ENCODE measurements at regions not wholly inside any gene's neighbourhood (a gene's known extent, or its start where the extent isn't known, plus 50 kb on each side); places are given as distances from the start of the nearest gene placed in this dataset.

DNA sequence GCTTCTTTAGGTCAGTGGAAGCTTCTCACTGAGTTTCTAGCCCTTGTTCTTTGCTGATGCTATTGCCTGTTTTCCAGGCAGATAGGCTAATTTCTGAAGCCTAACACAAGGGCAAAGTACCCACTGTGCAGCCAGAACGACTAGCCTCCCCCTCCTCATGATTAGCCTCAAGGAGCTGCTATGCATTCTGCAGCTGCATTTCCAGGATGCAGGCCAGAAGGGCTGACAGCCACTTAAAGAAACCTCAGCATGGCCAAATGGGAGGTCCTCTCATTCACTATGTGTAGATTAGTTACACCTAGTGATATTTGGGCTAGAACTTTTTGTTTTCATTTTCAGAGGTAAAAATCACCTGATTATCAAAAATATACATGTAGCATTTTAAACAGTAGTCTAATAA, 216.0 kb downstream of the RAD51AP2 start:
- DNase-seq = no peak

DNA sequence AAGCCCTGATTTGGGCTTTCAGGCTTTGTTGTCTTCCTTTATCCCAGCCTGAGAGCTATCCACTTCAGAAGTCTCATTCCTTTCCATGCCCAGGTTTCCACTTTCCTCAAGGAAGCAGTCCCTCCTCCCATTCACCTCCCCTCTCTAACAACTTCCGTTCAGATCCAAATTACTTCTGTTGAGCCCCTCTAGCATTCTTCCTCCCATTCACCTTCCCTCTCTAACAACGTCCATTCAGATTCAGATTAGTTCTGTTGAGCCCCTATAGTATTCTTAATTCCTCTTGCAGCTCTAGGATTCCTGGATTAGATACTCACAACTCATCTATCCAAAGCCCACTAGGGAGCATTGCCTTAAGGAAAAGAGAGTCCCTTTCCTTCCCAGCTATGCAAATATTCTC, 216.8 kb downstream of the RAD51AP2 start:
- DNase-seq = no peak

DNA sequence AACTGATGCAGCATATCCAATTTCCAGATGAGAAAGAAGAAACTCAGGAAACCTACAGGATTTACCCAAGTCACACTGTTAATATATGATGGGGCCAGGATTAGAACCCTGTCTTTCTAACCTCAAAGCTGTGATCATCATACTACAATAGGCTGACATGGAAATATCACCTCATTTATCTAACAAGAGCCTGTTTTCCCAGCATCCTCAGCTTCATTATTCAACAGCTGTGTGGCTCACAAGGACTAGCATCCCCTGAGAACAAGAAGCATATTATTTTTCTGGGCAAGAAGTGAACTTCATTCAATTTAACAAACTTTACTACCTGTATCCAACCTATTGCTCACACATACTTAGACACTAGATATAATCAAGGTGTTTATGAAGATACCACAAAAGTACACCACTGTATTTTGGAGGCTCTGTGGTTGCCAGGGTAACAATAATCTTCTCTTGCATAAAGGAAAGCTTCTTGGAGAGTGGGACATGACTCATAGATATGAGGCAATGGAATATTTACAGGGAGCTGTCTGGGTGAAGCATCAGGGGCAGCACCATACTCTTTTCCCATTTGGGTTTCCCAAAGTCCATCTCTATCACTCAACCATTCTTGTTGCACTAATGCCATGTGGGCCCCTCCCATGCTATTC, 218.2 kb downstream of the RAD51AP2 start:
- DNase-seq = no peak

DNA sequence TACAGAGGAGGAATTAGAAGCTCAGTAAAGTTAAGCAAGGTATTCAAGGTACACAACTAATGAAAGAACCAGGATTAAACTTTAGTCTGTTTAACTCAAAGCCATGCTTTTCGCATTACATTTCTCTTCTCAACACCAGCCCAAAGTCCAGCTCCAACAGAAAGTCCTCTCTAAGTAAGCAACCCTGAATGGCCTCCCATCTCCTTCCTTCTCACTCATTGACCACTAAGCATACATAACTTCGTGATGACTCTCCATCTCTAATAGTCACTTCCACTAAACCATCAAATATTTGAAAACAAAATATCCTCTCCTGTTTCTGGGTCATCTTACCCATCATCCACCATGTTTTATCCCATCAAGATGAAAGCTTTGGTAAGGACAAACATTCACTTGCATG, 219.8 kb downstream of the RAD51AP2 start:
- no peak for DNase-seq

DNA sequence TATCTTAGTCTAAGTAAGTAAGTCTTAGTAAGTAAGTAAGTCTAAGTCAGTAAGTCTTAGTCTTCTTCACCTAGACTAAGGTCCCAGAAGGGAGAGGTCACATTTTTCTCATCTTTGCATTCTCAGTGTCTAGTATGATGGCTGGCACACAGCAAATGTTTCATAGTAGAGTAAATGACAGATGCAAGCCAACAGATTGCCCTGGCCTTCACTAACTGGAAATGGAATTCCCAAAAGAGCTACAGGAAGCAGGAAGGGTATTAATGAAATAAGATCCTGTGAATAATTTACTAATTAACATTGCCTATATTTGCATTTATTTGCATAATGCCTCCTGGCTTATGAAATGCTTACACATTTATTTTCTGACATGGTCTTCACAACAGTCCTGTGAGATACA, 221.6 kb downstream of the RAD51AP2 start:
- no peak for DNase-seq

DNA sequence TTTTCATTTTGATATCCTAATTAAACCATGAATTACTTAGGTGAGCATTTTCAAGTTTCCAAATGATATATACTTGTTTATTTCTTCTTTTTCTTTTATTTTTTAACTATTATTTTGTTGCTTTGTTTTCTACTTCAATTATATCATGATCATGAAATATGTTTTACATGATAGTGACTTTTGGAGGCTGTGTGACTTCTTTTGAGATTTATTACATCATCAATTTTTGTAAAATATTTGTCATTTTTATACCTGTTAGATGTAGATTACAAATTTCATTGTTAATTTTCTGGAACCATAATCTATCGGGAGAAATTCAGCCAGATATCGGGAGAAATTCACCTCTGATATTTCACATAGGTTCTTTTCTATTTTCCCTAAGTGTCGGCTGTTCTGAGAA, 228.6 kb downstream of the RAD51AP2 start:
- DNase-seq = no peak

DNA sequence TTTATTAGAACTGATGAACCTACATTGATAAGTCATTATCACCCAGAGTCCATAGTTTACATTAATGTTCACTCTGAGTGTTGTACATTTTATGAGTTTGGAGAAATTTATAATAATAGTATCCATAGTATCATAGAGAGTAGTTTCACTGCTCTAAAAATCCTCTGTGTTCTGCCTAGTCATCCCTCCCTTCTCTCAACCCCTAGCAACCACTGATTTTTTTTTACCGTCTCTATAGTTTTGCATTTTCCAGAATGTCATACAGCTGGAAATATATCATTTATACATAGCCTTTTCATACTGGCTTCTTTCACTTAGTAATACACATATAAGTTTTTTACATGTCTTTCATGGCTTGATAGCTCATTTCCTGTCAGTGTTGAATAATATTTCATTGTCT, 231.1 kb downstream of the RAD51AP2 start:
- no peak for DNase-seq

DNA sequence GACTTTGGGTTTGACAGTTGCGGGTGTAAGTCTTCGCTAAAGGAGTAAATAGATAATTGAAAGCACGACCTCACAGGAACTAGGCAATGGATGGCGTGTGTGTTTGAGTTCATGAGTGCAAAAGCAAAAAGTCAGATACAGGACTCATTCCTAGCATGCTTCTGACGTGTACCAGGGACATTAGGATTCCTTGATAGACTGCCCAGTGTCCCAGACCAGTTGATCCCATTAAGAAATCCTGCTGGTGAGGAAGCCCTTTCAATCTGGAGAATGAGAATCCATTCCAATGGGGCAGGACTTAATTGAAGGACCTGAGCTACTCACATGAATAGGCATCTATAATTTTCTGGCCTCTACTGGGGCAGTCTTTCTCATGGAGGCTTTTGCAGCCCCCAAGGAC, 235.4 kb downstream of the RAD51AP2 start:
- no peak for DNase-seq

DNA sequence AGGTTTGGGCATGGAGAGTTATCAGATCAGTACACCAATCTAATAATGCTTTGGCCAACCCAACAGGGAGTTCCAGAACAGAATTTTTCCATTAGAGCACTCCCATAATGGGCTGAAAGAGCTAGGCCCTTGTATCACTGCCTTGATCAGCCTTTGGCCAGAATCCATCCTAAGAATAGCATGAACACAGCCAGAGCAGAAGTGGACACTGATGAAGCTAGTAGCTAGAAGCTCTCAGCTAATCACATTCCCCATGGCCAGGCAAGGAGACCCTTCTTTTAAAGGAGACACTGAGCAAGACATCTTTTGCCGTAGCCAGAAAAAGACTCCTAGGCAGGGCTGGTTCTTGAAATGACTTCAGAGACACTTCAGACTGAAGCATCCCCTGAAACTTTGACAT, 236.0 kb downstream of the RAD51AP2 start:
- DNase-seq = no peak

DNA sequence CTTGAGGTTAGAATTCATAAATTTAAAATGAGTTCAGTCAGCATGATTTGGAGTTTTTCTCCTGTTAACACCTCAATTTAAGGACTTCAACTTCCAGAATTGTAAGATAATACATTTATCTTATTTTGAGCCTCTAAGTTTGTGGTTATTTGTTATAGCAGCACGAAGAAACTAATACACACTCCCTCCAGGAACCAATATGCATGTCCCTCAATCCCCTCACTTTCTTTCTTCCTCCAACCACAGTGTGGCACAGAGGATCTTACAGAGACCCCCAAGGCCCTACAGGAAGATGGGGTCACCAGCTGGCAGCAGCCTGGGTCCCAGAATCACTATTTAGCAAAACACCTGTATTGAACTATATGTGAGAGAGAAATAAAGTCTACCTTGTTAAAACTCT, 242.0 kb downstream of the RAD51AP2 start:
- DNase-seq = no peak

DNA sequence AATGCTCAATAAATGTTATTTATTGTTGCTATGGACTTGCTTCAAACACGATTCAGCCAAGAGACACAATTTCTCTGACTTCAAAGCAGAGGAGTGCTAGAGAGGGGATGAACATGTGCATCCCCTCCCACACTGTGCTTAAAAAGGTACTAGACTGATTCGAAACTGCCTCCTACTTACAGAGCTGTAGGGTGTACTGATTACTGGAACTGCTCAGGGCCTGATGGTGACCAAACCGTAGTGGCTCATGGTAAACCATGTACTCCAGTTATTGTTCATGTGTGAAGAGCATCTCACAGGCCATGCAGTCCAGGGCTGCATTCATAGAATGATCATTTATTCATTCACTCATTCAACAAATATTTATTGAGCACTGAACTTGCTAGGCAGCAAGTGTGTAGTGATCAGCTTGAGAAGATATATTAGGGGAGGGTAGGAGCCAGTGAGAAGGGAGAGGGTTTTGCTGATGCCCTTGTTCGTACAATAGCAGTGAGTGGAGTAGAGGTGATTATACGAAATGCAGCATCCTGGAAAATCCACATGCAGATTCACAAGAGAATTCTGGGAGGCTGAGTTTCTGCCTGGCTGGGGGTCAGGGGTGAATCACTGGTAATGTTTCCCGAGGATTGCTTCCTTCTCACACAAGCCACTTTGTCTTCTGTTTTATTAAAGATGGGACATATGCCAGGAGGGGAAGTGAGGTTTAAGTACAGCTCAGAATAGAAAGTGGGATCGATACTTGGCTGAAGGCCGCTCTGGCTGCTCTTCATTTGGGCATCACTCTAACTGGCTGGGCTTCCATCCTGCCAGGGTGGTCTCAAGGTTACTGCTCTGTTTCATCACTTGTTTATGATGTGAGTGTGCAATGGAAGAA, 245.4 kb downstream of the RAD51AP2 start:
- no peak for DNase-seq

DNA sequence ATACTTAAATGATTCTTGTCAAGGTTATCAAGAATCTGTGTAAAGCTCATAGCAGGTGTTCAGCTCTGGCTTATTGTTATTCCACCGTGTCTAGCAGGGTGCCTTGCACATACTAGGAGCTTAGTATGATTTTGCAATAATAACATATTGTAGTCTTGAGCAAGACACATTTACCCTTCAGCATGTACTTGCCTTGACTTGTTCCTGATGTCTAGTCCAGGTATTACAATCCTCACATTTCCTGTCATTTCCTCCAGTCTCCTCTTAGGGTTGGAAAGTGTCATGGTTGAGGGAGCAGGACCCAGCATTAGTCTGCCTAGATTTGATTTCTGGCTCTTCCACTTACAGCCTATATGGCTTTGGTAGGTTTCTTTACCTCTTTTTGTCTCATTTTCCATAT, 246.1 kb downstream of the RAD51AP2 start:
- no peak for DNase-seq

DNA sequence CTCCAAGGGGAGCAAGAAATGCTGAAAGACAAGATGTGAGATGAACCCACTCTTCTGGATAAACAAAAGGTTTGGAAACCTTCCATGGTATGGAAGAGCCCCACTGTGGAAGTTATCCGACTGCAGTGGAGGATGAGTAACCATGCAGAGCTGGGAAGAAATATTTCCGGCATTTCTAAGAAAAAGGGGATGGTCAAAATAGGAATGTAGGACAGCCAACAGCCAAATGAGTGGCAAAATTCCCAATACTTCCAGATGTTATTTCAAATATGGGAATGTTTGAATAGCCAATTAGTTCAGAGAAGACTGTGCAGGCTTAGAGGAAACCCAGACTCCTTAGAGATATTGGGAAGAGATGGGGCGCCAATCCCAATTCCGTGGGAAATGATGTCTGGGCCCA, 246.8 kb downstream of the RAD51AP2 start:
- DNase-seq = no peak

DNA sequence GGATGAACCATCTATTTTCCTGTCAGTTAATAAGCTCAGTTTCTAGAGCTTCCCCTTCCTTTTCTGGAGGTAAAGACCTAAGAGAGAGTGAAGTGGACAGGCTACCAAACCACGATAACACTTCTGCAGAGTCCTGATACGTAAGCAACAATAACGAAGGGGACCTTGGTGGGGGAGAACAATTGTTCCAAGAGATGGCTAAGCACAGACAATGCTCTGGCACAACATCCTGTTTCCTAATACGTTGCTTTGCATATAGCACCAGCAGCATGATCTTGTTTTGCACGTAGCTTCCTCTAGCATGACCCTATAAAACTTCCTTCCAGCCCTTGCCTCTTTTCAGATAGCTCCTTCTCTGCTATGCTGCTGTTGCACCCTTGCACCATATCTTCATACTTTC, 247.3 kb downstream of the RAD51AP2 start:
- DNase-seq = no peak

DNA sequence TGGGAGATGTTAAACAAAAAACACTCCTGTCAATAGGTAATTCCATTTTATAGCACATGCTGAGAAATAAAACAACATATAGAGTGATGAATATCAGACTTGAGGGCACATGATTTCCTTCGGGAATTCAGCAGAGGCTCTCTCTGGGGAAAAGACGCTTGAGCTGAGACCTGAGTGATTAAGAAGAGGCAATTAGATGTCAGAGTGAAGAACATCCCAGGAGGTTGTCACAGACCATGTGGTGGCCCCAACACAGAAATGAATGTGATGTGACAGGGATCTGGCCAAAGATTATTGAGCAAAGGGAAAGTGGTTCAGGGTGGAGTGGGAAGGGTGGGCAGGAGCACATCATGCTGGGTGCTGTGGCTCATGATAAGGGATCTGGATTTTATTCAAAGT, 254.7 kb downstream of the RAD51AP2 start:
- no peak for DNase-seq

DNA sequence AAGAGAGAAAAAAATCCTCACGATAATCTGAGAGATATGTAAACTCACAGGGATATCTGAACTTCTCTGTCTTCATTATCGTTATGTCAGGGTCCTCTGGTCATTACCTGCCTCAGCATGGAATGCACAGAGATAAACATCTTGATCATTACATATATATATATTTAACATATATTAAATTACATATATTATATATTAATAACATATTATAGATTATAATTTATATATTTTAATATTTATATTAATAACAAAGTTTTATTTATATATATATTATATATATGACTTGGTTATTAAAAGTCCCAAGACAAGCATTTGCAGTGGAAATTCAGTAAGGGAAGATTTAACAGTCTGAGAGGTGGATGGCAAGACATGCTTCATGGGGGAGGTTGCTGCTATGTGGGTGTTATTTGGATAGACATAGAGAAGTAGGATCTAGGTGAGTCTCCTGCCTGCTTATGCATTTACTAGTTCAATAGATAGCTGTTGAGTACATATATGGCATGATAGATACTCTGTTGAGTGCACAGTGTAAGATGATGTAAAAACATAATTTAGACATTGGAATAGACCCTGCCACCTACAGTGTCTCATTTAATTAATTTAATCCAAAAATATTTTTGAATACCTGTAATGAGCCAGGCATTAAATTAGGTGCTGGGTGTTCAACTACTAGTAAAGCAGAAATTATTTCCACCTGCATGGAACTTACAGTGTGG, 255.2 kb downstream of the RAD51AP2 start:
- DNase-seq = no peak

DNA sequence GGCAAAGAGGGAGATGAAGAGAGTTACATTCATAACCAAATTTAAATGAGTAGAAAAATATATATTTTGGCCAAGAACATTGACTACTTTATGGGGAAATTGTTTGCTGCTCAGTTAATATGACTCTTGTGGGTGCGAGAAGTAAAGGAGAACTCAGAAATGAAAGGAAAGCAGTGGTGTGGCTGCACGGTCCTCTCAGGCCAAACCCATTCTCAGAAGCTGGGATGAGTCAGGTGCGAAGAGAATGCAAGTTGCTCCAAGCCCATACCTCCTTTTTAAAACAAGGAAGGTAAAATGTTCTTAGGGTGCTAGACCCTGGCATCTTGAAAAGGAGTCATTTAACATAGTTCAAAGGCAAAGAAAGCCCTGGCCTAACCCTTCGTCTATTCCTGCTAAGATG, 258.6 kb downstream of the RAD51AP2 start:
- no peak for DNase-seq

DNA sequence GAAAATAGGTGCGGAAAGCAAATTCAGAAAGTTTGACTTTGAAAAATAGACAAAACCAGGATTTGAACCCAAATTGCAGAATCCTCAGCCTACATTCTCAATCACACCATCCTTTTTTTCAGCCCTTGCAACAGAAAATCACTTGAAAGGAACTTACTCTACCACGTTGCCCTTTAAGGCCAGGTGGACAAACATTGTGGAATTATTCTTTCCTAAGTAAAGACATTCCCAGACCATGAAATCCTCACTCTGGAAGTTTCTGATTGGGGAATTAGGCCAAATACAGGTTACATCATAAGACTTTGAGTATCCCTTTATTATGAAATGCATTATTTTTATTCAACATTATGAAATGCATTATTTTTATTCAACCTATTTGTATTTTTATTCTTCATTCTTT, 259.4 kb downstream of the RAD51AP2 start:
- no peak for DNase-seq

DNA sequence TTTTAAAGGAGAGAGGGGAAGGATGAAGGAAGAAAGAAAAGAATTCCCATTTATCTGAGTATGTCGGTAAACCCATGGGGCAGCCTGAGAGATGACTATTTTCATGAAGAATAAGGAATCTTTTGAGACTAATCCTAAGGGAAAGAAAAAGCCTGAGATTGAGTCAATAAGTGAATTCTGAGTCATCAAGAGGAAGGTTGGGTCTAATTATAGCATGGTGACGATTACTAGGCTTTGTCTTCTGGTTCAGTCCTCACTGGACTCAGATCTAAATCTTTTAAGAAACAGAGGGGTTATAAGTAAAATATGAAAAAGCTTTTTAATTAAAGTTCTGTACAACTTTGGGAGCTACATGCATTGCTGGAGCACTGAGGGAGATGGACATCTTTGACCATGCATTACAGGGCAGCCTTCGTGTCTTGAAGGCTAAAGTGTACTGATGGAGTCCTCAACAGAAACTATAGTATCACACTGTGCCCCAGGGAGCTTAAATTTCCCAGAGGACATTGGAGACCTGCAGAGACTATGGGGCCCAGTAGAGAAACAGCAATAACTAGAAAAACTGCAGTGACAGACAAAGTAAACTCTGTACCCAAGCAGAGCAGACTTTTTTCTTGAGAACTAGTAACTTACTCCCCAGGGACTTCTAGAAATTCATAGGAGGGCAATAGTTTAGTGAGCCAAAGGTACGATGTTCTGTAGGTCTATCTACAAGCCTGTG, 260.9 kb downstream of the RAD51AP2 start:
- DNase-seq = no peak

DNA sequence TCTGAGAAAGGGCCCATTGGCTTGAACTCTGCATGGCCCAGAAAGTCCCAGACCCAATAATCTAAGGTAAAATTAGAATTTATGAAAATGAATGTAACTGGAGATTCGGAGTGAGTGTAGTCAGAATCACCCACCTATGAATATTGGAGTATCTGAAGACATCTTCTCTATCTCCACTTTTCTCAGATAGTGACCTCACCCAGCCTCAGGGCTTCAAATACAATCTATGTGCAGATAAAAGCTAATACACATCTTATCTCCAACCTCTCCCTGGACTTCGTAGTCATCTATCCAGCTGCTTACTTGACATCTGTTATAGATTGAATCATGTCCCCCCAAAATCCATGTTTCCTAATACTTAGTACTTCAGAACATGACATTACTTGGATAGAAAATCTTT, 263.2 kb downstream of the RAD51AP2 start:
- no peak for DNase-seq

DNA sequence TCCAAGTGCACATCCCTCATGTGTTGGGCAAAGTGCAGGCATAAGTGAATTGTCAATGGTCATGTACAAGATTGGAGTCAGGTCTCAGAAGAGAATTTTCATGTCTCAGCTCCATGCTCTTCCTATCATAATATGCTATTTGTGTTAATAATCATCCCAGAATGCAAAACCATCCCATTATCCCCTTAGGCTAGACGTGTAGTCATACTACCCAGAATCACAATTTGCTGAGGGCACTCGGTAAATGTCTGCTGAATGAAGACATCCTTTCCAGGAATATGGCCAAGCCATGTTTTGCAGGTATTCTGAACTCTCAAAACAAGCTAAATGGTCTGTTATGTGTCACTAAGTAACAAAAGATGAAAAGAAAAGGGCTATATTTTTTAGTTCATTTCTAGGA, 263.8 kb downstream of the RAD51AP2 start:
- no peak for DNase-seq

DNA sequence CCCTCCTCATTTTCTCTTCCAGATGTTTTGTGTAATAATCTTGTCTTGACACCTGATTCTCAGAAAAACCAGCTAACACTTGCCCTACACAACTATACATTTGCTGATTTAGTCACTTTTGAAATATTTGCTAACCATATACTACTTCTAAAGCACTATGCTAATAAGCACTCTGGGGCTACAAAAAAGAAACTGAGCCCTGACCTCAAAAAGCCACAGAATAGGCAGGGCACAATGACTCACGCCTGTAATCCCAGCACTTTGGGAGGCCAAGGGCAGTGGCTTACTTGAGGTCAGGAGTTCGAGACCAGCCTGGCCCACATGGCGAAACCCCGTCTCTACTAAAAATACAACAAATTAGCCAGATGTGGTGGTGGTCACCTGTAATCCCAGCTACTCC, 266.0 kb downstream of the RAD51AP2 start:
- no peak for DNase-seq

DNA sequence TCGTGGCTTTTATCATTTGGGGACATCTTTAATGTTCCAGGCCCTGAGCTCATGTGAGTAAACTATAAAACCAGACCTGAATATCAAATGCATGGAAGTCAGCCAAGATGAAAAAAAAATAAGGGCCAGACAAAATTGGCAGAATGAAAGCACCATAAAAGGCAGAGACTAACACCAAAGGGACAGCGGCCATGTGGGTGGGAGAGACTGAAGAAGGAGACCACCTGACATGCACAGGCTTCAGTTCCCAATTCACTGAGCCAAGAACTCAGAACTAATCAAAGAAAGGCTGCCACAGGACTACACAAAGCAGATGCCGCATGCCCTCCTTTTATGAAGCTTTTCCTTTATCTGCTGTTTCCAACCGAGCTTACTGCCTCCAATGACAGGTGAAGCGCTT, 267.1 kb downstream of the RAD51AP2 start:
- no peak for DNase-seq

Measured in stimulated activated CD4-positive, alpha-beta T cell treated with anti-CD3 and anti-CD28 coated beads, Interleukin-4, amount 100 ng/mL, for 1 hour (primary cell).